A673 (cell line): ENCODE measurements at regions not wholly inside any gene's neighbourhood (a gene's known extent, or its start where the extent isn't known, plus 50 kb on each side); places are given as distances from the start of the nearest gene placed in this dataset.

ENCODE experiments used
- BruUV-seq: library from RNA; stranded (reverse); fragments of 400-500 nt; replicated peaks from 2 replicates; lab custom pipeline; 2021; lab: Mats Ljungman, UMichigan
- CTCF ChIA-PET: fragments of 300-600 bp; sonication (Branson Sonifier 250); formaldehyde crosslinking; loops from one replicate; lab custom pipeline; 2022; ENCODE audit warnings: antibody characterized with exemption; lab: Charles Lee
- POLR2A ChIA-PET: fragments of 300-600 bp; sonication (Branson Sonifier 250); formaldehyde crosslinking; loops from one replicate; lab custom pipeline; 2022; ENCODE audit warnings: antibody characterized with exemption; ENCODE audit not compliant: low non-redundant PET; lab: Charles Lee
- DNase-seq: peaks from one replicate; pipeline ENCODE4 v3.0.0-alpha.2; 2015; ENCODE audit warnings: low spot score
- H3K27ac ChIP-seq: fragments of 200-600 bp; sonication (generic); 2 replicates; pipeline ENCODE4 v1.5.1; 2016; ENCODE audit warnings: mixed run types, low read depth, mild to moderate bottlenecking, mixed read lengths, antibody characterized with exemption, low read length; ENCODE audit not compliant: poor library complexity, severe bottlenecking
- H3K27me3 ChIP-seq: fragments of 200-600 bp; sonication (generic); replicated peaks from 2 replicates; pipeline ENCODE4 v1.6.1; 2017; ENCODE audit warnings: mixed run types, low read depth, mild to moderate bottlenecking, mixed read lengths, antibody characterized with exemption, low read length; ENCODE audit not compliant: insufficient read depth, poor library complexity
- H3K36me3 ChIP-seq: fragments of 200-600 bp; sonication (generic); 2 replicates; pipeline ENCODE4 v1.6.1; 2016; ENCODE audit warnings: mixed run types, mild to moderate bottlenecking, mixed read lengths, antibody characterized with exemption, low read length; ENCODE audit not compliant: insufficient read depth, poor library complexity, severe bottlenecking
- H3K4me1 ChIP-seq: fragments of 200-600 bp; sonication (generic); 2 replicates; pipeline ENCODE4 v1.6.1; 2017; ENCODE audit warnings: mixed run types, mild to moderate bottlenecking, mixed read lengths, antibody characterized with exemption, low read length; ENCODE audit not compliant: insufficient read depth, poor library complexity, severe bottlenecking
- H3K4me3 ChIP-seq: fragments of 200-600 bp; sonication (generic); 2 replicates; pipeline ENCODE4 v1.5.1; 2016; ENCODE audit warnings: low read depth, mixed run types, mild to moderate bottlenecking, mixed read lengths, low read length; ENCODE audit not compliant: poor library complexity, severe bottlenecking
- H3K9me3 ChIP-seq: fragments of 200-600 bp; sonication (generic); 2 replicates; pipeline ENCODE4 v1.6.1; 2016; ENCODE audit warnings: mixed run types, low read depth, mild to moderate bottlenecking, mixed read lengths, antibody characterized with exemption, low read length; ENCODE audit not compliant: poor library complexity, severe bottlenecking
- CTCF ChIP-seq: fragments of 300-800, 200-600 bp; sonication (generic); conservative IDR thresholded peaks from 2 replicates; pipeline ENCODE4 v1.5.1; 2017; ENCODE audit warnings: low read depth, mild to moderate bottlenecking, antibody characterized with exemption, low read length, moderate library complexity, mixed read lengths
- EZH2 ChIP-seq: fragments of 200-600 bp; sonication (generic); IDR thresholded peaks from 2 replicates; pipeline ENCODE4 v1.6.1; 2017; ENCODE audit warnings: borderline replicate concordance, low read depth, mild to moderate bottlenecking, mixed read lengths, antibody characterized with exemption, low read length; ENCODE audit not compliant: poor library complexity, severe bottlenecking
- intact Hi-C: fragments of 100-400 bp; cut with micrococcal nuclease; formaldehyde crosslinking; loops from one replicate; pipeline ENCODE4 v1.10.0; 2022; ENCODE audit not compliant: unreplicated experiment

DNA sequence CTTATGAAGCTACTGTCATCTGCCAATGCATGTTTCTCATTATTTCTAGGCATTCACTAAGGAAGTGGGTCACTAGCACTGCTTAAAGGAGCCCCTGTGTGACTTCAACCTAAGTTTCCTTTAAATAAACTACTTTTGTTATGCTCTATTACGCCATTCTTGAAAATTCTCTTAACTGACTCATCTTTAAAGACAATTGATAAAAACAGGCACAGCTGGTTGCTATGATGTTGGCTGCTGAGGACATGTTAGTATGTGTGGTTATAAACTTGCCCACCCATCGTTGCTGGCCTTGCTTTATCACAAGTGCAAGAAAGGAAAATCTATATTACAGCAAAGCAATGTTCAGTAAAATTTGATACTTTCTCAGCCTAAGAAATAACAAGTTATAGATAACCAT lies 75.8 kb upstream of the CNTNAP4 start:
- Histone ChIP-seq H3K4me3 (no peak overlapping the region), H3K9me3 (no peaks in the 10 kb centered on the region), H3K36me3 (no peaks in the 10 kb centered on the region), H3K4me1 (no peaks in the 10 kb centered on the region), H3K27me3 (no peaks in the 10 kb centered on the region), H3K27ac (no peak overlapping the region)
- ChIA-PET POLR2A (no interaction called here), CTCF (no interaction called here)
- intact Hi-C loops: no loop called here
- TF ChIP-seq EZH2 (no peak), CTCF (no peak)
- DNase-seq: no peak
- BruUV-seq: no TSS peak

DNA sequence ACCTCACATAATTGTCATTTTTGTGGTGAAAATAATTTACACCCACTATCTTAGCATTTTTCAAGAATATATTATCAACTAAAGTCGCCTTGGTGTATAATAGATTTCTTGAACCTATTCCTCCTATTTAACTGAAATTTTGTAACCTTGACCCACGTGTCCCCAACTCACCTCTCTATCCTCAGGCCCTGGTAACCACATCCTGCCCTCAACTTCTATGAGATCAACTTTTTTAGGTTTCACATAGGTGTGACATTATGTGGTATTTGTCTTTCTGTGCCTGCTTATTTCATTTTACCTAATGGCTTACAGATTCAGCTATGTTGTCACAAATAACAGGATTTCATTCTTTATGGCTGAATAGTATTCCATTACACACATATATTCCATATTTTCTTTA lies 73.0 kb upstream of the CNTNAP4 start:
- Histone ChIP-seq H3K27ac (no peak overlapping the region), H3K36me3 (no peaks in the 10 kb centered on the region), H3K9me3 (no peaks in the 10 kb centered on the region), H3K4me1 (no peaks in the 10 kb centered on the region), H3K4me3 (no peak overlapping the region), H3K27me3 (no peaks in the 10 kb centered on the region)
- BruUV-seq: no TSS peak
- no peak for DNase-seq
- intact Hi-C loops: no loop called here
- POLR2A ChIA-PET: no interaction called here
- no peak for TF ChIP-seq EZH2
- TF ChIP-seq CTCF: no peak
- CTCF ChIA-PET: no interaction called here

DNA sequence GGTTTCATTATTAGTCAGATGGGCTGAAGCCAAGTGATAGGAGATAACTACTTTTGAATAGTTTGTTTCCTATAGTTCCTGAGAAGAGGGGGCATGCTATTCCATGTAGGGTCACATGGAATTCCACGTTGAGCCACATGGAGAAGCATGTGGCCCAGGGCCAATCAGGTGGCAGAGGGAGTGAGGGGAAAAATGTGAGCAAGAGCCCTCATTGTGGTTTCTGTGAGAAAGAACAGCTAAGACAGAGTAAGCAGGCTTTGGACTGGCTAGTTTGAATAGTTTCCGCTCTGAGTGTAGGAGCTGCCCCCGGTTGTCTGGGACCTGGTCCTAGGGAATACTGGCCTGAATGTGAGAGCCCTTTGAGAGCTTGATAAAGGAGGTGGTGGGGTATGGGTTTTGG lies 69.9 kb upstream of the CNTNAP4 start:
- Histone ChIP-seq H3K4me3 (no peak overlapping the region), H3K27me3 (no peaks in the 10 kb centered on the region), H3K27ac (no peak overlapping the region), H3K4me1 (no peaks in the 10 kb centered on the region), H3K9me3 (no peaks in the 10 kb centered on the region), H3K36me3 (no peaks in the 10 kb centered on the region)
- BruUV-seq: no TSS peak
- DNase-seq: no peak
- POLR2A ChIA-PET: no interaction called here
- intact Hi-C loops: no loop called here
- TF ChIP-seq EZH2: no peak
- TF ChIP-seq CTCF: no peak
- CTCF ChIA-PET: no interaction called here
